AG04450 (cell line): ENCODE measurements at regions not wholly inside any gene's neighbourhood (a gene's known extent, or its start where the extent isn't known, plus 50 kb on each side); places are given as distances from the start of the nearest gene placed in this dataset.

Experiments
- CTCF ChIA-PET: fragments of 300-600, 350-600 bp; formaldehyde crosslinking; extraction: SDS; loops from one replicate; lab custom pipeline; 2022; ENCODE audit warnings: antibody characterized with exemption, inconsistent platforms; lab: Charles Lee
- POLR2A ChIA-PET: fragments of 350-600 bp; formaldehyde crosslinking; extraction: SDS; loops from one replicate; lab custom pipeline; 2021; ENCODE audit warnings: antibody characterized with exemption, inconsistent platforms; lab: Yijun Ruan, JAX
- DNase-seq: peaks from one replicate; pipeline ENCODE4 v3.0.0-alpha.2; 2011; ENCODE audit warnings: low read depth, low spot score
- H3K27ac ChIP-seq: one replicate; pipeline ENCODE4 v1.5.1; 2012; ENCODE audit warnings: low read depth, low read length, control low read depth
- H3K27me3 ChIP-seq: one replicate; pipeline ENCODE4 v1.6.0; 2012; ENCODE audit warnings: low read length; ENCODE audit not compliant: control insufficient read depth, insufficient read depth
- H3K4me3 ChIP-seq: 2 replicates; pipeline ENCODE4 v1.5.1; 2011; ENCODE audit warnings: mild to moderate bottlenecking, low read depth, low read length, control low read depth
- H3K9me3 ChIP-seq: 2 replicates; pipeline ENCODE4 v1.5.1; 2012; ENCODE audit warnings: low read length; ENCODE audit not compliant: control insufficient read depth, insufficient read depth
- TF ChIP-seq, protein P1 (sequence below): IDR thresholded peaks from 2 replicates; pipeline ENCODE4 v1.5.1; 2011; ENCODE audit warnings: low read depth, low read length, control low read depth, inconsistent platforms

GRCh38 chr16:64579712-64580111 lies 542.2 kb downstream of the CDH11 start:
- CTCF ChIA-PET = no interaction called here
- POLR2A ChIA-PET = no interaction called here

DNA sequence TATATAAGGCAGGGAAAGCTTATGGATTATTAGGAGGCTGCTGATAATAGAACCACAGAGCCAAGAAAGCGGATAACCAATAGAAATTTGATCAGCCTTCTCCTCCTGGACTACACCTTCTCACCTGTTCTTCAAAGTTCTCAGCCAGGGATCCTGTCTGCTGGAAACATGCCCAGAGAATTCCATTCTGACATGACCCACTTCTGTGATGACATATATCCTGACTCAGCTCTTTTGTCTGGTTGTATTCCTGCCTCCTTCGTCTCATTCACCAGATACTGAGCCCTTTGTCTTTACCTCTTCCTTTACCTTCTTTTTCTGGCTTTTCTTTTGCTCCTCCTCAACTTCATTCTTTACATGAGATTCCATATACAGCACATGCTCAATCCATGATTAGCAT lies 576.1 kb downstream of the CDH11 start:
- H3K4me3 ChIP-seq = no peak overlapping the region
- H3K27me3 ChIP-seq = peaks cover 2% of the 10 kb centered on the region
- no peaks in the 10 kb centered on the region for H3K9me3 ChIP-seq
- no peak overlapping the region for H3K27ac ChIP-seq
- TF ChIP-seq, protein P1, sequence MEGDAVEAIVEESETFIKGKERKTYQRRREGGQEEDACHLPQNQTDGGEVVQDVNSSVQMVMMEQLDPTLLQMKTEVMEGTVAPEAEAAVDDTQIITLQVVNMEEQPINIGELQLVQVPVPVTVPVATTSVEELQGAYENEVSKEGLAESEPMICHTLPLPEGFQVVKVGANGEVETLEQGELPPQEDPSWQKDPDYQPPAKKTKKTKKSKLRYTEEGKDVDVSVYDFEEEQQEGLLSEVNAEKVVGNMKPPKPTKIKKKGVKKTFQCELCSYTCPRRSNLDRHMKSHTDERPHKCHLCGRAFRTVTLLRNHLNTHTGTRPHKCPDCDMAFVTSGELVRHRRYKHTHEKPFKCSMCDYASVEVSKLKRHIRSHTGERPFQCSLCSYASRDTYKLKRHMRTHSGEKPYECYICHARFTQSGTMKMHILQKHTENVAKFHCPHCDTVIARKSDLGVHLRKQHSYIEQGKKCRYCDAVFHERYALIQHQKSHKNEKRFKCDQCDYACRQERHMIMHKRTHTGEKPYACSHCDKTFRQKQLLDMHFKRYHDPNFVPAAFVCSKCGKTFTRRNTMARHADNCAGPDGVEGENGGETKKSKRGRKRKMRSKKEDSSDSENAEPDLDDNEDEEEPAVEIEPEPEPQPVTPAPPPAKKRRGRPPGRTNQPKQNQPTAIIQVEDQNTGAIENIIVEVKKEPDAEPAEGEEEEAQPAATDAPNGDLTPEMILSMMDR = no peak
- ChIA-PET POLR2A (no interaction called here), CTCF (no interaction called here)
- no peak for DNase-seq

More at GRCh38 chr16:64579712-64580111, 542.2 kb downstream of the CDH11 start:
- H3K9me3 ChIP-seq = no peaks in the 10 kb centered on the region
- no peak overlapping the region for H3K27ac ChIP-seq
- TF ChIP-seq, protein P1 = no peak
- no peak overlapping the region for H3K4me3 ChIP-seq
- DNase-seq = no peak
- H3K27me3 ChIP-seq = no peaks in the 10 kb centered on the region

DNA sequence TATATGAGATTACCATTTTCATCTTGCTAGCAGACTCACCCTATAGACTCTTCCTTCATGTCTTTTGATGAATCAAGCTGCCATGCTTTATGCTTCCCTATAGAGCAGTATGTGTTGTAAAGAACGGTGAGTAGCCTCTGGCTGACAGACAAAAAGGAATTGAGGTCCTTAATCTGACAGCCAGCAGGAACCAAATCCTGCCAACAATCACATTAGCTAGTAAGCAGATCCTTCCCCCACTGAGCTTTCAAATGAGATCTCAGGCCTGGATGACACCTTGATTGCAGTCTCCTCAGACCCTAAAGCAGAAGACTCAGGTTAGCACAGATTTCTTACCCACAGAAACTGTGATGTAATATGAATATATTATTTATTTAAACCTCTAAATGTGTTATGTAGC lies 577.0 kb downstream of the CDH11 start:
- Histone ChIP-seq H3K9me3 (no peaks in the 10 kb centered on the region), H3K27me3 (peaks cover 2% of the 10 kb centered on the region), H3K4me3 (no peak overlapping the region), H3K27ac (no peak overlapping the region)
- ChIA-PET CTCF (no interaction called here), POLR2A (no interaction called here)
- no peak for DNase-seq
- TF ChIP-seq, protein P1 = no peak

DNA sequence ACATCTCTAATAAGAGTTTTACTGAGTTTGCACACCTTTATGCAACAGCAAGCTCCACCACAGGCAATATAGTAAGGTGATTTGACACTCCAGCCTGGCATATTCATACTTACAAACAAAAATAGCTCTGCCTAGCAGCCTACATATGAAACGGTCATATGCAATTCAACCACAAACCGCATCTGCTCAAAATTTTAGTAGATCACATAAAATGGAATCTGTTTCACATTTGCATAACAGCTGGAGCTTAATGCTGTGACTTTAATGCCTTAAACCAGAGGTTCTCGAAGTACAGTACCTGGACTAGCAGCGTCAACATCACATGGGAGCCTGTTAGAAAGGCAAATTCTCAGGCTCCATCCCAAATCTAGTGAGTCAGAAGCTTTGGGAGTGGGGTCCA lies 578.4 kb downstream of the CDH11 start:
- no peak for DNase-seq
- Histone ChIP-seq H3K27ac (no peak overlapping the region), H3K27me3 (no peaks in the 10 kb centered on the region), H3K4me3 (no peak overlapping the region), H3K9me3 (no peaks in the 10 kb centered on the region)
- CTCF ChIA-PET = no interaction called here
- TF ChIP-seq, protein P1 = no peak
- POLR2A ChIA-PET = no interaction called here

- ChIA-PET CTCF (no interaction called here), POLR2A (no interaction called here)
- H3K4me3 ChIP-seq = no peak overlapping the region
- TF ChIP-seq, protein P1 = no peak
- no peaks in the 10 kb centered on the region for H3K9me3 ChIP-seq
- no peaks in the 10 kb centered on the region for H3K27me3 ChIP-seq
- no peak for DNase-seq
- no peak overlapping the region for H3K27ac ChIP-seq
Observed at GRCh38 chr16:64543031-64543430, 578.8 kb downstream of the CDH11 start.
